ENCODE measurements at regions not wholly inside any gene's neighbourhood (a gene's known extent, or its start where the extent isn't known, plus 50 kb on each side); places are given as distances from the start of the nearest gene placed in this dataset.
"Not testable (repeated sequence)": the region's sequence is repeated elsewhere in the genome, so short reads cannot be mapped to it uniquely, and the experiment has no call there.

DNA sequence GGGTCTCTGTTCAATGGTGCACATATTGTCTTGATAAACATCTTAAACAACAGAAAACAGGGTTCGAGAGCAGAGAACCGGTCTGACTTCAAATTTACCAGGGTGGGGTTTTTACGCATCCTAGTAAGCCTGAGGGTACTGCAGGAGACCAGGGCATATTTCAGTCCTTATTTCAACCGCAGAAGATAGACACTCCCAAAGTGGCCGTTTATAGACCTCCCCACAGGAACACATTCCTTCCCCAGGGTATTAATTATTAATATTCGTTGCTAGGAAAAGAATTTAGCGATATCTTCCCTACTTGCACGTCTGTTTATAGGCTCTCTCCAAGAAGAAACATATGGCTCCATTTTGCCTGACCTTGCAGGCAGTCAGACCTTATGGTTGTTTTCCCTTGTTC, 1063.2 kb downstream of the DNAJB9 start:
- DNase-seq (ENCODE audit: missing footprints); intact Hi-C loops (cut with DNase I); ATAC-seq: not testable (repeated sequence)

DNA sequence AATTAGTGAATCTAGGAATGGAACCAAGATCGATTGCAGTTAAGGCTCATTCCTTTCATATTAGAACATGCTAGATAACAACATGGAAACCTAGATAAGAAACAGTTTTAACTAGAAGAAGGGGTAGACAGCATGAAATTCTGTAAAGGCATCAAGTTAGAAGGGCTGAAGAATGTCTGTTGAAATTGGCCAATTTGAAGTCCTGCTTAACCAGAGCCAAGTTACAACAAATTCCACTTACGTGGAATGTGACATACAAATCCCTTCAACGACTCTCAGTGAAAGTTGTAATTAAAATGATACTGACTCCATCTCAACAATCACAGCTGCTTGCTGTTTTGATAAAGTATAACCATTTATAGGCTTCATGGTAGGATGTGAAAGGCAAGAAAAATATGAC, 1065.7 kb downstream of the DNAJB9 start:
- ATAC-seq (peak; percentile 37), DNase-seq (ENCODE audit: missing footprints) (no peak)

DNA sequence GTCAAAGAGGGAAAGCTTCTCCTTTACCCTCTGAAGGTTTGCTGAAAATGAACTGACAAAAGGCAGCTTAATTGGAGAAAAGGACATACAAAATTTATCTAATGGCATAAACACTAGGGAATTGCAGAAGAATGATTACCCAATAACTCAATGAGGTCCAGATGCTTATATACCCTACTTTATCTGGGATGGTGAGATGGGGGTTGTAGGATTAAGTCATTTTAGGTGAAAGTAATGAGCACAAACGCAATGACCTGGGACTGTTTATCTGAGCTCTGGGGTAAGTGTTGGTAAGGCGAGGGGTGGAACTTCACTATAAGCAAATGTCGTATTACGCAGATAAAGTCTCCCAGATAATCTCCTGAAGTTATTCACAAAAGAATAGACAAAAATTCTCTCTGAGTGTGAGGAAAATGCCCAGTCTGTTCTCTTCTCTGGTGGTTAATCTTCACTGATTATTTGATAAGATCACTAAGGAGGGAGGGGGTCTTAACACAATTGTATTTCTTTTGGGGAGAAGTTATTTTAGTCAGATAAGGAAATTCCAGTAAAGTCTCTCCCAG, 1067.8 kb downstream of the DNAJB9 start:
- no peak for DNase-seq (ENCODE audit: missing footprints)
- peak; percentile 82 for ATAC-seq
- intact Hi-C loops (cut with DNase I): no loop called here

More for the DNA sequence above, 1065.7 kb downstream of the DNAJB9 start:
- intact Hi-C loops (cut with DNase I): no loop called here

DNA sequence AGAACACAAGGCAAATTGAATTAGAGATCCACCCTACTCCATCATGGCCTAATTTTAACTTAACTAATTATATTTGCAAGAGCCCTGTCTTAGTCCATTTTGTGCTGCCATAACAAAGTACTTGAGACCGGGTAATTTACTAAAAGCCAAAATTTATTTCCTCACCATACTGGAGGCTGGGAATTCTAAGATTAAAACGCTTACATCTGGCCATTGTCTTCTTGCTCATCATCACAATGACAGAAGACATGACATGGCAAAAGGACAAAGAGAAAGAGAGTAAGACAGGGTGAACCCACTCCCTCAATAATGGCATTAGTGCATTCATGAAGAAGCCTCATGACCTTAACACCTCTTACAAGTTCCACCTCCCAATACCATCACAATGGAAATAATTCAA, 1068.6 kb downstream of the DNAJB9 start:
- DNase-seq (ENCODE audit: missing footprints) (no peak), ATAC-seq (no peak)
- intact Hi-C loops (cut with DNase I): no loop called here

DNA sequence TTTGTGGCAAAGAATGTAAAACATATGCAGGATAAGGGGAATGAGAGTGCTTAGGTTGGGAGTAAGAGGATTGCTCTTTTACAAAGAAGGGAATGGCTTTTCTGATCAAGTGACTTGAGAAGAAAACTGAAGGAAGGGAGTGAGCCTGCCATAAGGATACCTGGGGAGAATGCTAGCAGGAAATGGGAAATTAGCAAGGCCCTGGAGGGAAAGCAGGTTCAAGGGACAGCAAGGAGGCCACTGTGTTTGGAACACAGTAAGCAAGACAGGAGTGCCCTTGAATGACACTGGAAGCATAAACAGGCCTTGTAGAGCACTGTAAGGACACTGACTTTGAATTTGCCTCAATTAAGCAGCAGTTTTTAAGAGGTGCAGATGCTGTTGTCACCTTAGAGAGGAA, 1069.9 kb downstream of the DNAJB9 start:
- intact Hi-C loops (cut with DNase I): no loop called here
- no peak for ATAC-seq
- DNase-seq (ENCODE audit: missing footprints): no peak

DNA sequence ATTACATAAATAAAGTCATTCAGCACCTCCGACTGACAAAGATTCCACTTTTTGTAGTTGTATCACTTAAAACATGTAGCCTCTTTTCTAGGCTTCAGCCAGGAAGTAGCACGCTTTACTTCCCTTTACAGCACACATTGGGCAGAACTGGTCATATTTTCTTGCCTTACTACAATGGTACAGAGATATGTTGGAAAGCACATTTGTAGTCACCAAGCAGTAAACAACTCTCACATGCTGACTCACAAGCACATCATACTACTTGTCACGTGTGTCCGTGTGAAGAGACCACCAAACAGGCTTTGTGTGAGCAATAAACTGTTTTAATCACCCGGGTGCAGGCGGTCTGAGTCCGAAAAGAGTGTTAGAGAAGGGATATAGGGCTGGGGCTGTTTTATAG, 1071.8 kb downstream of the DNAJB9 start:
- intact Hi-C loops (cut with DNase I): no loop called here
- DNase-seq (ENCODE audit: missing footprints): no peak
- ATAC-seq: no peak

DNA sequence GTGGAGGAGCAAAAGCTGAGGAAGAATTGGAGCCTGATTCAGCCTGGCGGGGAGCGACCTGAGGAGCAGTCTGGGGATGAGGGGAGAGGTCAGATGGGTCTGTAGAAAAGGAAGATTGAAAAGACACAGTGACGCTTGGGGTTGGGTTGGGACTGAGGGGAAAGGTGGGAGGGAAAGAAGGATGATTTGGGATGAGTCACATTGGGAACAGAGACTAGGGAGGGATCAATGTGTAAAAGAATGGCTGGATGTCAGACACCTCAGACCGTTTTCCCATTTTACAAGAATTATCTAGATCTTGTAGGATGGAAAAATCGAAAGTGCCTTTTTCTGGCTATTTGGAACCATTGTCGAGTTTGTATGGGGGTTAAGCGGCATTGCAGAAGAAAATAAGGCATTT, 1076.5 kb downstream of the DNAJB9 start:
- no peak for DNase-seq (ENCODE audit: missing footprints)
- intact Hi-C loops (cut with DNase I): no loop called here
- ATAC-seq: no peak

DNA sequence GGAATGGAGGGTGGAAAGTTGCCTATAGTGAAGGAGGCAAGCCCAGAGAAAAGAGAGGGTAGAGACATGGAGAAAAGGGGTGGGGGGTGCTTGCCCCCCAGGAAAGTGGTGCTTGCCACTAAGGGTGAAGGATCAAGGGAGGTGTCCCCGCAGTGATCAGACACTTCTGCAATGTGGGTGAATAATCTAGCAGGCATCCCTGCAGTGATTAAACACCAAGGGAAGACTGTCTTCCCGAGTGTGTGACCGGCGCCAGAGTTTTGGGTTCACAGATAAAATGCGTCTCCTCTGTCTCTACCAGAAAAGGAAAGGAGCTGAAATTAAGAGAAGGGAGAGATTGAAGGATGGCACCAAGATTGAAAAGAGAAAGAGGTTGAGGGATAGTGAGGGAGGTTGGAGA, 1076.9 kb downstream of the DNAJB9 start:
- intact Hi-C loops (cut with DNase I); ATAC-seq; DNase-seq (ENCODE audit: missing footprints): not testable (repeated sequence)

DNA sequence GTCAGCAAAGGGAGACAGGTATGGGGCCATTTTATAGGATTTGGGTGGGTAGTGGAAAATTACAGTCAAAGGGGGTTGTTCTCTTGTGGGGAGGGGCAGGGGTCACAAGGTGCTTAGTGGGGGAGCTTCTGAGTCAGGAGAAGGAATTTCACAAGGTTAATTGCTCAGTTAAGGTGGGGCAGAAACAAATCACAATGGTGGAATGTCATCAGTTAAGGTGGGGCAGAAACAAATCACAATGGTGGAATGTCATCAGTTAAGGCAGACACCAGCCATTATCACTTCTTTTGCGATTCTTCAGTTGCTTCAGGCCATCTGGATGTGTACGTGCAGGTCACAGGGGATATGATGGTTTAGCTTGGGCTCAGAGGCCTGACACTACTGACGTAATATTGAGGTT, 1077.6 kb downstream of the DNAJB9 start:
- intact Hi-C loops (cut with DNase I); DNase-seq (ENCODE audit: missing footprints); ATAC-seq: not testable (repeated sequence)

DNA sequence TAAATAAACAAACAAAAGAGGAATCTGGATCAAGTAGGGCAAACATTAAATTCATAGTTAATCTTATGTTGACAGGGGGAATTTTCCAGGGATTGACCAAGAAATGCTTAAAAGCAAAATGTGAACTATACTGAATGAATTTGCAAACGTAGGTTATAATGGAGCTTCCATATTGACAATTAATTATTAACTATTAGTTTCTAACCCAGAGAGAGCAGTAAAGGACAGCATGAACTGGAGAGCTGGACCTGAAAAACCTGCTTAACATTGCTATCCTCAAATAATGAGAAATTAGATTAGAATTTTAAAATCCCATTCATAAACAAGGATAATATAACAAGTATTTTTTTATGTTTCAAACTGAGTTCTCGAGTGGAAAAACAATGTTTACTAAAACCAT, 1089.6 kb downstream of the DNAJB9 start:
- intact Hi-C loops (cut with DNase I): no loop called here
- DNase-seq (ENCODE audit: missing footprints): no peak
- no peak for ATAC-seq

DNA sequence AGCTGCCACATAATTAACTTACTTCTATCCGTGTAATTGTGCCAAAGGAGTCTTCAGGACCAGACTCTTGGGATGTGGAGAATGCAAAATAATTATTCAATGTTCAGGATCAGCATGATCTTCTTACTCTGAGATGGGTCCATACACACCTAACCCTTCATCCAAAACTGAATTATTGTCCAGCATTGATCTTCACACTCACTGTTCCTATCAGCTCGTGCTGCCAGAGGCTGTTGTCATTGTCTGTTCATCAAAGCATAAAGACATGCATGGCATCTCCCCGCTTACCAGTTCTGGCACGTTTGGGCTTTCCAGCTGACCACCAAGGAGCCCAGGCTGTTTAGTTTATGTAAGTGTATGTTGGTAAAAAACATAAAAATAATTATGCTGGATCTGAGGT, 1090.7 kb downstream of the DNAJB9 start:
- no peak for ATAC-seq
- intact Hi-C loops (cut with DNase I): no loop called here
- no peak for DNase-seq (ENCODE audit: missing footprints)

DNA sequence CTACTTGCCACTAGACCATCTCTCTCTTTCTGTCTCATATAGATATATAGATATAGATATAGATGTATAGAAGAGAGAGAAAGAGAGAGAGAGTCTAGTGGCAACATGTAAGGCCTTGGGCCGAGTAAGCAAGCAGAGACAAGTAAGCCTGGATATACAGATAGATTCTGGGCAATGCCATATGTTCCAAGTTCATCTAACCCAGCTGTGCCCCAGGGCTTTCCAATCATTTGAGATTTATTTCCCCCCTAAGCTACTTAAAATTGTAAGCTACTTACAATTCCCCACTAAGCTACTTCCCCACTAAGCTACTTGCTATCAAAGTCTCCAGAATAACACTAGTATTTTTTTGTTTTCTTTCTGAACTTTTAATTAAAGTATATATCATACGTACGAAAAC, 1094.1 kb downstream of the DNAJB9 start:
- no peak for DNase-seq (ENCODE audit: missing footprints)
- no peak for ATAC-seq
- intact Hi-C loops (cut with DNase I): no loop called here

DNA sequence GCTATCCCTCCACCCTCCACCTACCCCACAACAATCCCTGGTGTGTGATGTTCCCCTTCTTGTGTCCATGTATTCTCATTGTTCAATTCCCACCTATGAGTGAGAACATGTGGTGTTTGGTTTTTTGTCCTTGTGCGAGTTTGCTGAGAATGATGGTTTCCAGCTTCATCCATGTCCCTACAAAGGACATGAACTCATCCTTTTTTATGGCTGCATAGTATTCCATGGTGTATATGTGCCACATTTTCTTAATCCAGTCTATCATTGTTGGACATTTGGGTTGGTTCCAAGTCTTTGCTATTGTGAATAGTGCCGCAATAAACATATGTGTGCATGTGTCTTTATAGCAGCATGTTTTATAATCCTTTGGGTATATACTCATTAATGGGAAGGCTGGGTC, 1117.6 kb downstream of the DNAJB9 start:
- DNase-seq (ENCODE audit: missing footprints); ATAC-seq; intact Hi-C loops (cut with DNase I): not testable (repeated sequence)

DNA sequence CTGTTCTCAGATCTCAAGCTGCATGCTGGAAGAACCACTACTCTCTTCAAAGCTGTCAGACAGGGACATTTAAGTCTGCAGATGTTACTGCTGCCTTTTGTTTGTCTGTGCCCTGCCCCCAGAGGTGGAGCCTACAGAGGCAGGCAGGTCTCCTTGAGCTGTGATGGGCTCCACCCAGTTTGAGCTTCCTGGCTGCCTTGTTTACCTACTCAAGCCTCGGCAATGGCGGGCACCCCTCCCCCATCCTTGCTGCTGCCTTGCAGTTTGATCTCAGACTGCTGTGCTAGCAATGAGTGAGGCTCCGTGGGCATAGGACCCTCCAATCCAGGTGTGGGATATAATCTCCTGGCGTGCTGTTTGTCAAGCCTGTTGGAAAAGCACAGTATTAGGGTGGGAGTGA, 1122.9 kb downstream of the DNAJB9 start:
- DNase-seq (ENCODE audit: missing footprints); intact Hi-C loops (cut with DNase I); ATAC-seq: not testable (repeated sequence)

DNA sequence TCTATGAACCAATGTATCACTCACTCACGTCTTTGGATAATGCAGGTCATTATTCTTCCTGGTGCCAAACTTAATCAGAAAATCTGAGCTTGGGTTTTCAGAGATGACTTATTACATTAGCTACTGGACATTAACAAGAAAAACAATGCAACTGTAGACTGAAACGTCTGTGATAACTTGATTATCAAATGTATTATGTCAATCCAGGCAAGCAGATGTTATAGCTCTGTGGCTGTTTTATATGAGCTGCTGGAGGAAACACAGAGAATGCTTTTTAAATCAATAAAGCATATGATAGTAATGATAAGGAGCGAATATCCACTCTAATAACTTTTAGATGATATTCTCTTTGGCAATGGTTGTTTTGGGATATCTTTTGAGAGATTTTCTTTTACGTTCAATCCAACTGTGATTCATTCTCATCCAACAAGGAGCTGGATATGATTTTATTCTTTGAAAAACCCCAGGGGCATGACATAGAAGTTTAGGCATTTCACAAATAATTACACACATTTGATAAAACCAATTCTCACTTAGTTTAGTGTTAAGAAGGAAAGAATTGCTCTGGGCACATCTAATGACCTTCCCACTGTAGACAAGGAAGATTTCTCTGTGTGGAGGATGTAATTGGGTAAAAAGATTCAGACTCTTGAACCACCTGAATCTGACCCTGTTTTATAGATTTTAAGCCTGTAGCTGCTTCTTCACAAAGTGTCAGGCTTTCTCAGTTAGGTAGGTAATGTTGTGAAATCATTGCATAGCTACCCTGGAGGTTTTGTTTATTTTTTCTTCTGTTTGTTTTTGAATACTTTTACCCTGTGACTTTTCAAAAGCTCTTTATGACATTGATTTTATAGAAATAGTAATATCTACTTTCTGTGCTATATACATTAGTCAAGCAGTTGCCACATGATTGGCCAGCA, 1124.7 kb downstream of the DNAJB9 start:
- intact Hi-C loops (cut with DNase I): no loop called here
- ATAC-seq (no peak), DNase-seq (ENCODE audit: missing footprints) (no peak)

DNA sequence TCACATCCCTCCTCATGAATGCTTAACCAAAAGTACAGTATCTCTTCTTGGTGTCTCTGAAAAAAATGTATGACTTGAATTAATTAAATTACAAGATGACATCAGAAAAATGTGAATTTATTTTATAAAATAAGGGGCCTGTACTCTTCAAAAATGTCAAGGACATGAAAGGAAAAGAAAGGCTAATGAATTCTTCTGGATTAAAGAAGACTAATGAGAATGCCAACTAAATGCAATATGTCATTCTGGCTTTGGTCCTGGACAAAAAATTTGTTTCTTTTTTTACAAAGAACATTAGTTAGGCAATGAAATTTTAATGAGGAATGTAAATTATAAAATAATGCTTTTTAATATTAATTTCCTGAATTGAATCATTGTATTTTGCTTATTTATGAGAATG, 1125.7 kb downstream of the DNAJB9 start:
- ATAC-seq (no peak), DNase-seq (ENCODE audit: missing footprints) (no peak)
- intact Hi-C loops (cut with DNase I): no loop called here

DNA sequence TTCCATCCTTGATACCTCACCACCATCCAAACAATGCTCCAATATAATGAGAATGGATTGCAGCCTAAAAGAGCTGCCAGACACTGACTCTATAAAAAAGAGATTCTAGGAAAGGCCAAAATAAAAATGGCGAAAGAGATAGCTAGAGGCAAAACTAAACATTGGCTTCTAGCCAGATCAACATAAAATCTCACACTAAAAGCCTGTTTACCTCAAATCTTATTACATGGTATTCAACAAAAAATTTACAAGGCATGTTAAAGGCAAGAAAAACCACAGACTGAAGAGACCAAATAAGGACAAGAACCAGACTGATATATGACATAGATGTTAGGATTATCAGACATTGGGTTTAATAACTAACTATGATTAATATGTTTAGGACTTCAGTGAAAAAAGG, 1127.0 kb downstream of the DNAJB9 start:
- ATAC-seq (no peak), DNase-seq (ENCODE audit: missing footprints) (no peak)
- intact Hi-C loops (cut with DNase I): no loop called here

DNA sequence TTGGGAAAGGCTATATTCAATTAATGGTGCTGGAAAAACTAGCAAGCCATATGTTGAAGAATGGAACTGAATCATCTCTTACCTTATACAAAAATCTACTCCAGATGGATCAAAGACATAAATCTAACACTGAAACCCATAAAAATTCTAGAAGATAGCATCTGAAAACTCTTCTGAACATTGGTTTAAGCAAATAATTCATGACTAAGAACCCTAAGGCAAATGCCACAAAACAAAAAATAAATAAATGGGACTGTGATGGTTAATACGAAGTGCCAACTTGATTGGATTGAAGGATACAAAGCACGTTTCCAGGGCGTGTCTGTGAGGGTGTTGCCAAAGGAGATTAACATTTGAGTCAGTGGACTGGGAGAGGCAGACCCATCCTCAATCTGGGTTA, 1130.0 kb downstream of the DNAJB9 start:
- DNase-seq (ENCODE audit: missing footprints) (no peak), ATAC-seq (no peak)
- intact Hi-C loops (cut with DNase I): no loop called here

DNA sequence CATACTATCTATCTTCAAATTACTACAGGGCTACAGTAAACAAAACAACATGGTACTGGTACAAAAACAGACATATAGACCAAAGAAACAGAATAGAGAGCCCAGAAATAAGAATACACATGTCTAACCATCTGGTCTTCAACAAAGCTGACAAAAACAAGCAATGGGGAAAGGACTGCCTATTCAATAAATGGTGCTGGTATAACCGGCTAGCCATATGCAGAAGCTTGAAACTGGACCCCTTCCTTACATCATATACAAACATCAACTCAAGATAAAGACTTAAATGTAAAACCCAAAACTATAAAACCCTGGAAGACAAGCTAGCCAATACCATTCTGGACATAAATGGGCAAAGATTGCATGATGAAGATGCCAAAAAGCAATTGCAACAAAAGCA, 1143.7 kb downstream of the DNAJB9 start:
- intact Hi-C loops (cut with DNase I): no loop called here
- ATAC-seq (no peak), DNase-seq (ENCODE audit: missing footprints) (no peak)

DNA sequence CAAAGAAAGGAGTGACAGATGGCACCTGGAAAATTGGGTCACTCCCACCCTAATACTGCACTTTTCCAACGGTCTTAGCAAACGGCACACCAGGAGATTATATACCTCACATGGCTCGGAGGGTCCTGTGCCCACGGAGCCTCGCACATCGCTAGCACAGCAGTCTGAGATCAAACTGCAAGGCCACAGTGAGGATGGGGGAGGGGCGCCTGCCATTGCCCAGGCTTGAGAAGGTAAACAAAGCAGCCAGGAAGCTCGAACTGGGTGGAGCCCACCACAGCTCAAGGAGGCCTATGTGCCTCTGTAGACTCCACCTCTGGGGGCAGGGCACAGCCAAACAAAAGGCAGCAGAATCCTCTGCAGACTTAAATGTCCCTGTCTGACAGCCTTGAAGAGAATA, 1149.7 kb downstream of the DNAJB9 start:
- peak; percentile 56 for DNase-seq (ENCODE audit: missing footprints)
- ATAC-seq; intact Hi-C loops (cut with DNase I): not testable (repeated sequence)
